ENCODE measurements at regions not wholly inside any gene's neighbourhood (a gene's known extent, or its start where the extent isn't known, plus 50 kb on each side); places are given as distances from the start of the nearest gene placed in this dataset.

DNA sequence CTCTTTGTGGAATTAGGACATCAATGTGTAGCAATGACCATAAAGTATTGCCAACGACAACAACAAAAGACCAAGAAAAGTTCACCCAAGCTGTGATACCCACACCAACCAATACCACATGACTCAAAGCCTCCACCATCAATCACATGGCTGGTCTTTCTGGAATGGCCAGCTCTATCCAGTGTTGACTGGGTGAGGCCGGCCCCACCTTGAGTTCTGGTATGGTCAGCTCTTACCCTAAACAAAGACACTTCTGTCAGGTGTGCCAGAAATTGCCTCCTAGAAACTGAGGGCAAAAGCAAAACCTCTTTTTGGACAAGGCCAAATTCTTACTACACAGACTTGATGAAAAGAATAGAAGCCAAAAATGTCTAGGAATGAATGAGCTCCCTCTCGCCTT, 331.5 kb downstream of the ZNF608 start:
- TF ChIP-seq, protein P1, sequence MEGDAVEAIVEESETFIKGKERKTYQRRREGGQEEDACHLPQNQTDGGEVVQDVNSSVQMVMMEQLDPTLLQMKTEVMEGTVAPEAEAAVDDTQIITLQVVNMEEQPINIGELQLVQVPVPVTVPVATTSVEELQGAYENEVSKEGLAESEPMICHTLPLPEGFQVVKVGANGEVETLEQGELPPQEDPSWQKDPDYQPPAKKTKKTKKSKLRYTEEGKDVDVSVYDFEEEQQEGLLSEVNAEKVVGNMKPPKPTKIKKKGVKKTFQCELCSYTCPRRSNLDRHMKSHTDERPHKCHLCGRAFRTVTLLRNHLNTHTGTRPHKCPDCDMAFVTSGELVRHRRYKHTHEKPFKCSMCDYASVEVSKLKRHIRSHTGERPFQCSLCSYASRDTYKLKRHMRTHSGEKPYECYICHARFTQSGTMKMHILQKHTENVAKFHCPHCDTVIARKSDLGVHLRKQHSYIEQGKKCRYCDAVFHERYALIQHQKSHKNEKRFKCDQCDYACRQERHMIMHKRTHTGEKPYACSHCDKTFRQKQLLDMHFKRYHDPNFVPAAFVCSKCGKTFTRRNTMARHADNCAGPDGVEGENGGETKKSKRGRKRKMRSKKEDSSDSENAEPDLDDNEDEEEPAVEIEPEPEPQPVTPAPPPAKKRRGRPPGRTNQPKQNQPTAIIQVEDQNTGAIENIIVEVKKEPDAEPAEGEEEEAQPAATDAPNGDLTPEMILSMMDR (IDR thresholded peaks at IDR 0.05), result no peak
- TF ChIP-seq POLR2A (IDR thresholded peaks at IDR 0.05) (no peak), POLR2AphosphoS5 (IDR thresholded peaks at IDR 0.05) (no peak), EP300 (IDR thresholded peaks at IDR 0.05) (no peak)
